ENCODE measurements at regions not wholly inside any gene's neighbourhood (a gene's known extent, or its start where the extent isn't known, plus 50 kb on each side); places are given as distances from the start of the nearest gene placed in this dataset.

- no peak for TF ChIP-seq CTCF (conservative IDR thresholded peaks at IDR 0.05; ENCODE audit: low read depth, low read length)
- TF ChIP-seq EZH2 (IDR thresholded peaks at IDR 0.05; ENCODE audit: low read length, unreplicated experiment) = no peak
These were observed 555.2 kb downstream of the GABRG1 start for GRCh38 chr4:45568694-45569093.
